ENCODE measurements at regions not wholly inside any gene's neighbourhood (a gene's known extent, or its start where the extent isn't known, plus 50 kb on each side); places are given as distances from the start of the nearest gene placed in this dataset.

DNA sequence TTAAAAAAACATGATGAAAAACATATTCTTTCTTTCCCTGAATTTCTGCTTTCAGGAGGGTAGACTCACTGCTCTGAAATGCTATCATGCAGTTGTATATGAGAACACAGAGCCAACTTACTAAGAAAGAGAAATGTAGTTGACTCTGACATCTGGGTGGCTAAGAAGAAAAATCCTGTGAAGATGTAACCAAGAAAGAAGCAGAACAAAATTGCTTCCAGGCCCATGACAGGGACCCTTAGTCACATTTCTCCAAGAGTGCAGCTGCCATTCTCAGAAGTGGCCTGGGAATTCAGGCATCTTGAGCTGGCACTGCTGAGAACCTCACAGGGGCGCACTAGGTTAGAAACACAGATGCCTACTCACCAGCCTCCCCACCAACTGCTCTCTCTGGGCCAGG lies 73.6 kb downstream of the RPL27A start:
- DNase-seq (no peak), ATAC-seq (peak in 1 of 4 donors; percentile 26)
- no peak overlapping the region for H3K4me3 ChIP-seq
- peak overlapping the region in 11 of 12 donors; percentile 44 to 86 (median 64) for H3K27ac ChIP-seq
- peaks cover 0 to 22% (median 2%) of the 10 kb centered on the region in 12 donors for H3K9me3 ChIP-seq
- no peaks in the 10 kb centered on the region for H3K36me3 ChIP-seq
- WGBS, 4 donors: 88 to 97% (median 90%) methylated on average over 1 of the region's 1 CpG
- TF ChIP-seq, protein P1, sequence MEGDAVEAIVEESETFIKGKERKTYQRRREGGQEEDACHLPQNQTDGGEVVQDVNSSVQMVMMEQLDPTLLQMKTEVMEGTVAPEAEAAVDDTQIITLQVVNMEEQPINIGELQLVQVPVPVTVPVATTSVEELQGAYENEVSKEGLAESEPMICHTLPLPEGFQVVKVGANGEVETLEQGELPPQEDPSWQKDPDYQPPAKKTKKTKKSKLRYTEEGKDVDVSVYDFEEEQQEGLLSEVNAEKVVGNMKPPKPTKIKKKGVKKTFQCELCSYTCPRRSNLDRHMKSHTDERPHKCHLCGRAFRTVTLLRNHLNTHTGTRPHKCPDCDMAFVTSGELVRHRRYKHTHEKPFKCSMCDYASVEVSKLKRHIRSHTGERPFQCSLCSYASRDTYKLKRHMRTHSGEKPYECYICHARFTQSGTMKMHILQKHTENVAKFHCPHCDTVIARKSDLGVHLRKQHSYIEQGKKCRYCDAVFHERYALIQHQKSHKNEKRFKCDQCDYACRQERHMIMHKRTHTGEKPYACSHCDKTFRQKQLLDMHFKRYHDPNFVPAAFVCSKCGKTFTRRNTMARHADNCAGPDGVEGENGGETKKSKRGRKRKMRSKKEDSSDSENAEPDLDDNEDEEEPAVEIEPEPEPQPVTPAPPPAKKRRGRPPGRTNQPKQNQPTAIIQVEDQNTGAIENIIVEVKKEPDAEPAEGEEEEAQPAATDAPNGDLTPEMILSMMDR (IDR thresholded peaks at IDR 0.05): no peak
- no peak for TF ChIP-seq POLR2A (IDR thresholded peaks at IDR 0.05)
- no peaks in the 10 kb centered on the region for H3K27me3 ChIP-seq
- intact Hi-C loops (cut with DNase I): loop anchor here in 1 of 10 donors (5.0 kb wide), 1 partner anchor 39 kb away; no protein-coding TSS in a partner anchor
- peaks cover 7 to 59% (median 40%) of the 10 kb centered on the region in 12 donors for H3K4me1 ChIP-seq

DNA sequence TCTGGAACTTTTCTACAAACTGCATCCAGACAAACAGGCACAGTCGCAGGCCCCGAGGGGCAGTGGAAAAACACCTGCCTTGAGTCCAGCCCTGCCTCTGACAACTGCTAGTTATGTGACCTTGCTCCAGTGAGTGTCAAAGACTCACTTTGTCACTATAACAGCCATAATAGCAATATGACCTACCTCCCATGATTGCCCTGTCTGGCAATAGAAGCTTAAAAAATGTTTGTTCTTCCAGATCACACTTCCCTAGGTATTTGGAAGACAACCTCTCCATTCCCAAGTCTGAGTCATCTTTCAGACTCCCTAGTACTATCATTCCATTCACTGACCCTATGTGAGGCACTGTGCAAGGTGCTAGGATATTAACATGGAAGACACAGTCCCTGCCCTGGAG lies 74.5 kb downstream of the RPL27A start:
- Histone ChIP-seq H3K36me3 (no peaks in the 10 kb centered on the region), H3K27me3 (no peaks in the 10 kb centered on the region), H3K4me3 (no peak overlapping the region), H3K4me1 (peaks cover 7 to 67% (median 48%) of the 10 kb centered on the region in 12 donors), H3K9me3 (peaks cover 0 to 22% (median 2%) of the 10 kb centered on the region in 12 donors), H3K27ac (peak overlapping the region in 11 of 12 donors; percentile 44 to 86 (median 64))
- DNase-seq: no peak
- TF ChIP-seq POLR2A (IDR thresholded peaks at IDR 0.05): no peak
- TF ChIP-seq, protein P1 (IDR thresholded peaks at IDR 0.05): no peak
- 53 to 64% (median 56%) methylated on average over 2 of the region's 2 CpGs for WGBS, 4 donors
- intact Hi-C loops (cut with DNase I): loop anchor here in 1 of 10 donors (5.0 kb wide), 1 partner anchor 40 kb away; no protein-coding TSS in a partner anchor
- peak in 3 of 4 donors; percentile 51 to 56 (median 55) for ATAC-seq

DNA sequence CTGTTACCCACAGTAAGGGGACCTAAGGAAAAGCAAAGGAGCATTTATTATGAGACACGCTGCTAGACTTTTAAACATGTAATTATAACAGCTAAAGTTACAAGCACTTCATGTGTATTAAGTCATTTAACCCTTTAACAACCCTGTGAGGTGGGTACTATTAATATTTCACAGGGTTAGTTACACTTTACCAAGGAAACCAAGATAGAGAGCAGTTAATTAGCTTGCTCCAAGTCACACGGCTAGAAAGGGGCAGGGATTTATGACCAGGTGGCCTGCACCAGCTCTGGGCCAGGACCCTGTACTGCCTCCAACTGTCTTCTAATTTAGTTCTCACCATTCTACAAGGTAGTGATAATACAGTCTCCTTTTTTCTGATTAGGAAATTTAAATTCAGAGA lies 74.9 kb downstream of the RPL27A start:
- H3K27me3 ChIP-seq: no peaks in the 10 kb centered on the region
- peak overlapping the region in 11 of 12 donors; percentile 44 to 86 (median 64) for H3K27ac ChIP-seq
- 47 to 67% (median 54%) methylated on average over 2 of the region's 2 CpGs for WGBS, 4 donors
- no peak for ATAC-seq
- peaks cover 7 to 72% (median 50%) of the 10 kb centered on the region in 12 donors for H3K4me1 ChIP-seq
- H3K9me3 ChIP-seq: peaks cover 0 to 17% (median 2%) of the 10 kb centered on the region in 12 donors
- no peaks in the 10 kb centered on the region for H3K36me3 ChIP-seq
- no peak for TF ChIP-seq POLR2A (IDR thresholded peaks at IDR 0.05)
- TF ChIP-seq, protein P1 (IDR thresholded peaks at IDR 0.05): no peak
- H3K4me3 ChIP-seq: no peak overlapping the region
- intact Hi-C loops (cut with DNase I): loop anchor here in 1 of 10 donors (5.0 kb wide), 1 partner anchor 40 kb away; no protein-coding TSS in a partner anchor
- no peak for DNase-seq

DNA sequence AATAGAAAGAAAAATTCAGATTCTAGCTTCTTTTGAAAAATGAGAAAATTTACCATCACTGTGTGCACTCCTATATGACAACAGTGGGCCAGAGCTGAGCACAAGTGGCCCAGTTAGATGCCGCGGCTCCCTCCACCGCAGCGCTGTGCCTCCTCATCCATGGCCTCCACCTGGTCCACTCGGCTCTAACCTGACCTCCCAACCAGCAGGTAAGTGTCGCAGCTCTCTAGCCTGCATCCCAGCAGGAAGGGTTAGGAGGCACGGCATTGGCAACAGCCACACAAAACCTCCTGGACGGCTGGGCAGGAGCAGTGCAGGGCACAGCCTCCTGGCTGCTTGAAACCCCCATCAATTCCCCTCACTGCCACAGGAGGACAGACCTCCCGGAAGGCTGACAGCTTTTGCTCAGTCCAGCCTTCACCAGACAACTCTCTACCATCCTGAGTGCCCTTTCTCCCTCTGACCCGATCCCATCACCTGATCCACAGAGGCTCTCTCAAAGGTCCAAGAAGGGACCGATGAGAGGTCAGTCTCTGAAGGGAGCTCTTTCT lies 76.1 kb downstream of the RPL27A start:
- H3K36me3 ChIP-seq: no peaks in the 10 kb centered on the region
- TF ChIP-seq POLR2A (IDR thresholded peaks at IDR 0.05): no peak
- TF ChIP-seq, protein P1 (IDR thresholded peaks at IDR 0.05): no peak
- H3K27ac ChIP-seq: peak overlapping the region in 7 of 12 donors; percentile 30 to 86 (median 50)
- no peak overlapping the region for H3K4me3 ChIP-seq
- WGBS, 4 donors: 81 to 95% (median 88%) methylated on average over 11 of the region's 11 CpGs
- H3K4me1 ChIP-seq: peaks cover 7 to 83% (median 58%) of the 10 kb centered on the region in 12 donors
- ATAC-seq (no peak), DNase-seq (no peak)
- peaks cover 0 to 6% (median 0%) of the 10 kb centered on the region in 12 donors for H3K9me3 ChIP-seq
- H3K27me3 ChIP-seq: no peaks in the 10 kb centered on the region
- intact Hi-C loops (cut with DNase I): loop anchor here in 1 of 10 donors (5.0 kb wide), 1 partner anchor 41 kb away; no protein-coding TSS in a partner anchor

Measured in heart left ventricle (tissue), 16 donors.